ENCODE measurements at regions not wholly inside any gene's neighbourhood (a gene's known extent, or its start where the extent isn't known, plus 50 kb on each side); places are given as distances from the start of the nearest gene placed in this dataset.
A peak's percentile ranks its signal among the peaks of the same experiment; 100 is the strongest.

- no peaks in the 10 kb centered on the region for H3K79me2 ChIP-seq (ENCODE audit: low read depth)
- H3K36me3 ChIP-seq (ENCODE audit: low read depth) = no peaks in the 10 kb centered on the region
- no peak overlapping the region for H3K27ac ChIP-seq
- no peaks in the 10 kb centered on the region for H3F3A ChIP-seq (ENCODE audit: insufficient read depth, low read depth)
- intact Hi-C loops (cut with micrococcal nuclease; ENCODE audit: unreplicated experiment) = loop anchor here (5.0 kb wide), 2 partner anchors 75 to 205 kb away; no protein-coding TSS in a partner anchor
- no peaks in the 10 kb centered on the region for H4K20me1 ChIP-seq (ENCODE audit: insufficient read depth)
- H3K4me3 ChIP-seq = no peak overlapping the region
- CTCF ChIA-PET = interaction anchor here (1.0 kb wide), 1 partner anchor 69 kb away, joined by 3 read pairs; no protein-coding TSS in a partner anchor
- H3K9me3 ChIP-seq (ENCODE audit: insufficient read depth, low read depth) = peaks cover 22% of the 10 kb centered on the region
- no peaks in the 10 kb centered on the region for H3K4me1 ChIP-seq (replicated peaks; ENCODE audit: insufficient read depth)
- TF ChIP-seq CTCF (conservative IDR thresholded peaks at IDR 0.05) (no peak), EZH2 (IDR thresholded peaks at IDR 0.05; ENCODE audit: low read depth) (no peak)
- no peaks in the 10 kb centered on the region for H3K9me2 ChIP-seq (ENCODE audit: insufficient read depth)
- BruUV-seq (replicated peaks) = no TSS peak
- POLR2A ChIA-PET (ENCODE audit: unreplicated experiment) = no interaction called here
- no peak overlapping the region for H3K4me2 ChIP-seq
- no peak for DNase-seq
- no peak overlapping the region for H2AFZ ChIP-seq
- no peaks in the 10 kb centered on the region for H3K27me3 ChIP-seq (ENCODE audit: insufficient read depth, low read depth)
Measured at GRCh38 chr2:221642447-221642846, 70.3 kb upstream of the EPHA4 start.

- H3K36me3 ChIP-seq (ENCODE audit: low read depth) = no peaks in the 10 kb centered on the region
- H3K9me2 ChIP-seq (ENCODE audit: insufficient read depth) = no peaks in the 10 kb centered on the region
- H3K4me3 ChIP-seq = no peak overlapping the region
- intact Hi-C loops (cut with micrococcal nuclease; ENCODE audit: unreplicated experiment) = loop anchor here (1.0 to 5.0 kb wide), 5 partner anchors 69 to 327 kb away; partner anchors contain the start of gene EPHA4
- H3K9me3 ChIP-seq (ENCODE audit: insufficient read depth, low read depth) = peaks cover 22% of the 10 kb centered on the region
- H4K20me1 ChIP-seq (ENCODE audit: insufficient read depth) = no peaks in the 10 kb centered on the region
- BruUV-seq (replicated peaks) = no TSS peak
- no peak for TF ChIP-seq EZH2 (IDR thresholded peaks at IDR 0.05; ENCODE audit: low read depth)
- no peak for TF ChIP-seq CTCF (conservative IDR thresholded peaks at IDR 0.05)
- no peak overlapping the region for H3K27ac ChIP-seq
- H3K27me3 ChIP-seq (ENCODE audit: insufficient read depth, low read depth) = no peaks in the 10 kb centered on the region
- peak; percentile 78 to 85 for DNase-seq
- H3K4me1 ChIP-seq (replicated peaks; ENCODE audit: insufficient read depth) = no peaks in the 10 kb centered on the region
- ChIA-PET POLR2A (ENCODE audit: unreplicated experiment) (interaction anchor here (0.5 to 0.7 kb wide), 6 partner anchors 17 to 1413 kb away, joined by 3 to 17 read pairs (median 4); no protein-coding TSS in a partner anchor), CTCF (interaction anchor here (0.7 to 1.0 kb wide), 4 partner anchors 27 to 1411 kb away, joined by 3 to 12 read pairs (median 6); no protein-coding TSS in a partner anchor)
- H3F3A ChIP-seq (ENCODE audit: insufficient read depth, low read depth) = no peaks in the 10 kb centered on the region
- no peak overlapping the region for H2AFZ ChIP-seq
- no peaks in the 10 kb centered on the region for H3K79me2 ChIP-seq (ENCODE audit: low read depth)
- no peak overlapping the region for H3K4me2 ChIP-seq
Measured at GRCh38 chr2:221641181-221641871, 69.2 kb upstream of the EPHA4 start.

GRCh38 chr2:221640686-221641085 lies 68.6 kb upstream of the EPHA4 start:
- Histone ChIP-seq H3K79me2 (ENCODE audit: low read depth) (no peaks in the 10 kb centered on the region), H3K9me3 (ENCODE audit: insufficient read depth, low read depth) (peaks cover 22% of the 10 kb centered on the region), H3K36me3 (ENCODE audit: low read depth) (no peaks in the 10 kb centered on the region), H2AFZ (no peak overlapping the region), H3K27me3 (ENCODE audit: insufficient read depth, low read depth) (no peaks in the 10 kb centered on the region), H3K4me1 (replicated peaks; ENCODE audit: insufficient read depth) (no peaks in the 10 kb centered on the region), H3K4me3 (no peak overlapping the region), H3K27ac (no peak overlapping the region), H3K9me2 (ENCODE audit: insufficient read depth) (no peaks in the 10 kb centered on the region), H3K4me2 (no peak overlapping the region), H4K20me1 (ENCODE audit: insufficient read depth) (no peaks in the 10 kb centered on the region), H3F3A (ENCODE audit: insufficient read depth, low read depth) (no peaks in the 10 kb centered on the region)
- ChIA-PET CTCF (no interaction called here), POLR2A (ENCODE audit: unreplicated experiment) (interaction anchor here (0.6 to 0.7 kb wide), 2 partner anchors 18 to 199 kb away, joined by 3 to 4 read pairs; no protein-coding TSS in a partner anchor)
- TF ChIP-seq CTCF (conservative IDR thresholded peaks at IDR 0.05) = no peak
- TF ChIP-seq EZH2 (IDR thresholded peaks at IDR 0.05; ENCODE audit: low read depth) = no peak
- BruUV-seq (replicated peaks) = no TSS peak
- intact Hi-C loops (cut with micrococcal nuclease; ENCODE audit: unreplicated experiment) = loop anchor here (1.0 to 5.0 kb wide), 5 partner anchors 68 to 328 kb away; partner anchors contain the start of gene EPHA4
- no peak for DNase-seq

All from PC-9 (cell line).